ENCODE measurements at regions not wholly inside any gene's neighbourhood (a gene's known extent, or its start where the extent isn't known, plus 50 kb on each side); places are given as distances from the start of the nearest gene placed in this dataset.

DNA sequence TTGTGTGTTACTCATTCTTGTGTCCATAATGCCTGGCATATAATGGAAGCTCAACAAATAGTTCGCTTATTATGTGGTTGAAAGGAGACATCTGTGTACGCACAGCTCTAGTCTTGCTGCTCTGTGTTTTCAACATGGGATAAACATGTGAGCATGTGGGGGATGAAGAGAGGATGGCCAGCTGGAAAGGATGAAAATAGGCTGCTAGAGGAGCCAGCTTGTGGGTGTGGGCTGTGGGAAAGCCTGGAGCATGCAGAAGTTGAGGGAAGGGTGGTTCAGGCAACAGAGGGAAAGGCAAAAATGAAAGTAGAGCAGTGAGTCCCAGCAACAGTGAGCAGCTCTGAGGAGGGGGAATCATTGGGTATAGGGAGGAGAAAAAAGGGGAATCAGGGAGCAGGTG, 324.6 kb upstream of the CDH11 start:
- Histone ChIP-seq H3K27me3 (no peaks in the 10 kb centered on the region), H3K9me3 (no peaks in the 10 kb centered on the region), H3K4me1 (no peaks in the 10 kb centered on the region), H3K4me3 (no peak overlapping the region), H3K27ac (no peak overlapping the region), H3K36me3 (no peaks in the 10 kb centered on the region)
- intact Hi-C loops (cut with DNase I): no loop called here
- no peak for DNase-seq (ENCODE audit: extremely low spot score in 2 of 2)
- TF ChIP-seq CTCF (IDR thresholded peaks at IDR 0.05) (no peak), POLR2A (IDR thresholded peaks at IDR 0.05) (no peak), POLR2AphosphoS5 (IDR thresholded peaks at IDR 0.05; ENCODE audit: insufficient read depth in 1 of 2, low read depth in 1 of 2) (no peak)

DNA sequence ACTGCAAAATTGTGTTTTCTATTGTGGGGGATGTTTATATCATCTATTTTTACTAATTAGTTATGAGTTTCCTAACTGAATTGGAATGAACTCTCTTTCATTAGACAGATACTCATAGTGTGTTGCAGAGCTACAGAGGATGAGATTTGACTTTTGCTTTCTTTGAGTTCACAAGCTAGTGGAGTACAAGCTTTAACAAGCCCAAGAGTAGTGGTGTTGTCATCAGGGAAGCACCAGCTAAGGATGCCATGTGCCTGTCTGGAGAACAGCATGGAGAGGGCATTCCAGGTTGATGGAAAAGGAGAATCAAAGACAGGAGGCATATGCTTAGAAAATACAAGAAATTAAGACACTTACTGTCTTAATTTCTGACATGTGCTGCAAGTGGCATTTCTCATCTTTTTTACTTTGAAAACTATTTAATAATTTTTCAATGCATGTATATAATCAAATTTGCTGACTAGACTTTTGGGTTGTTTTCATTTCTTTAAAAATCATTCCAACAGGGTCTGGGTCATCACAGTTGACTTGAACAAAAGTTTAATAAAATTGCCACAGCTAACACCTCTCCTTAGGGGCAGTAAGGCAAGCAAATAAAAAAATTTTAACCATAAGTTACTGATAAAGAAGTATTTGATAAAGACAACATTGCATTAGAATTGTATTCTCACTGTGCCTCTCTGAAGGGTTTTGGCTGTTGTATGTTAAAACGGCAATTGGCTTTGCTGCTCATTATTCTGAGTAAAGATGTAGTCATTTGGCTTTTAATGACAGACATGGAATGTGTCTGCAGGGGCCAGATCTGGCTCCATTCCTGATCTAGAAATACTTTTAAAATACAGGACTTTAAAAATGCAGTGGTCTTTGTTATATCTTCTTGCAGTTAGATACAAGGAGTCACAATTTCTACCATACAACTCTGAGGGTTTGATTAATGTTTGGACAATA, 323.7 kb upstream of the CDH11 start:
- no peak for DNase-seq (ENCODE audit: extremely low spot score in 2 of 2)
- intact Hi-C loops (cut with DNase I): no loop called here
- H3K4me3 ChIP-seq: no peak overlapping the region
- no peaks in the 10 kb centered on the region for H3K9me3 ChIP-seq
- H3K27me3 ChIP-seq: no peaks in the 10 kb centered on the region
- TF ChIP-seq POLR2A (IDR thresholded peaks at IDR 0.05) (no peak), CTCF (IDR thresholded peaks at IDR 0.05) (no peak)
- no peak overlapping the region for H3K27ac ChIP-seq
- no peaks in the 10 kb centered on the region for H3K36me3 ChIP-seq
- H3K4me1 ChIP-seq: no peaks in the 10 kb centered on the region

DNA sequence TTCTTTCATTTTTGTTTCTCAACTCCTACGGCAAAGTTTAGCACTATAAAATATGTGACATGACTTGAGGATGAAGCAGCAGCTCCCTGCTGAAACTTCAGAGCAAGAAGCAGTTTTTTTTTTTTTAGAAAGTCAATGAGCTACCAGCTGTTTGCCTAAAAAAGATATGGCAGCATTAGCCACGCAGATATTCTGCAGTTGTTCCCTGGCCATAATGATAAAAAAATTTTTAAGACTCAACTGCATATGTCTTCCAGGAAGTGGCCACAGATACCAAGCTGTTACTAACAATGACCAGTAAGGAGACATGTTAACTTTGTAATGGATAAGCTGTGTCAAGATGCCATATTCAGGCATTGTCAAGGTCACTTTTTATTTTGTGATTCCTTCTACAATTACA, 319.6 kb upstream of the CDH11 start:
- no peaks in the 10 kb centered on the region for H3K9me3 ChIP-seq
- H3K36me3 ChIP-seq: no peaks in the 10 kb centered on the region
- H3K4me1 ChIP-seq: no peaks in the 10 kb centered on the region
- TF ChIP-seq POLR2AphosphoS5 (IDR thresholded peaks at IDR 0.05; ENCODE audit: insufficient read depth in 1 of 2, low read depth in 1 of 2) (no peak), CTCF (IDR thresholded peaks at IDR 0.05) (no peak), POLR2A (IDR thresholded peaks at IDR 0.05) (no peak)
- H3K27ac ChIP-seq: no peak overlapping the region
- H3K4me3 ChIP-seq: no peak overlapping the region
- intact Hi-C loops (cut with DNase I): no loop called here
- DNase-seq (ENCODE audit: extremely low spot score in 2 of 2): no peak
- no peaks in the 10 kb centered on the region for H3K27me3 ChIP-seq

GRCh38 chr16:65429504-65430181, 307.8 kb upstream of the CDH11 start:
- H3K4me1 ChIP-seq: no peaks in the 10 kb centered on the region
- TF ChIP-seq POLR2AphosphoS5 (IDR thresholded peaks at IDR 0.05; ENCODE audit: insufficient read depth in 1 of 2, low read depth in 1 of 2): no peak
- TF ChIP-seq CTCF (IDR thresholded peaks at IDR 0.05): no peak
- no peak for TF ChIP-seq POLR2A (IDR thresholded peaks at IDR 0.05)
- intact Hi-C loops (cut with DNase I): no loop called here
- H3K27me3 ChIP-seq: no peaks in the 10 kb centered on the region
- DNase-seq (ENCODE audit: extremely low spot score in 2 of 2): no peak
- no peaks in the 10 kb centered on the region for H3K36me3 ChIP-seq
- H3K4me3 ChIP-seq: no peak overlapping the region
- H3K9me3 ChIP-seq: no peaks in the 10 kb centered on the region
- H3K27ac ChIP-seq: no peak overlapping the region

- no peak overlapping the region for H3K27ac ChIP-seq
- TF ChIP-seq CTCF (IDR thresholded peaks at IDR 0.05) (no peak), POLR2A (IDR thresholded peaks at IDR 0.05) (no peak), POLR2AphosphoS5 (IDR thresholded peaks at IDR 0.05; ENCODE audit: insufficient read depth in 1 of 2, low read depth in 1 of 2) (no peak)
- no peaks in the 10 kb centered on the region for H3K4me1 ChIP-seq
- H3K36me3 ChIP-seq: no peaks in the 10 kb centered on the region
- H3K4me3 ChIP-seq: no peak overlapping the region
- H3K9me3 ChIP-seq: no peaks in the 10 kb centered on the region
- no peak for DNase-seq (ENCODE audit: extremely low spot score in 2 of 2)
- intact Hi-C loops (cut with DNase I): no loop called here
- H3K27me3 ChIP-seq: no peaks in the 10 kb centered on the region
Measured at GRCh38 chr16:65426484-65426883, 304.6 kb upstream of the CDH11 start.
